PC-9 (cell line): ENCODE measurements at regions not wholly inside any gene's neighbourhood (a gene's known extent, or its start where the extent isn't known, plus 50 kb on each side); places are given as distances from the start of the nearest gene placed in this dataset.

ENCODE experiments used
- BruUV-seq: library from RNA; stranded (reverse); fragments of 400-500 nt; replicated peaks from 2 replicates; lab custom pipeline; 2021; lab: Mats Ljungman, UMichigan
- CTCF ChIA-PET: fragments of 300-600 bp; sonication (Branson Sonifier 250); formaldehyde crosslinking; loops from one replicate; lab custom pipeline; 2022; ENCODE audit warnings: antibody characterized with exemption; lab: Charles Lee
- POLR2A ChIA-PET: fragments of 300-600 bp; sonication (Branson Sonifier 250); formaldehyde crosslinking; loops from one replicate; lab custom pipeline; 2022; ENCODE audit warnings: antibody characterized with exemption; ENCODE audit not compliant: unreplicated experiment; lab: Charles Lee
- DNase-seq, 2 experiments: peaks; one replicate each; pipeline versions ENCODE4 v3.0.0 to v3.0.0-alpha.2; 2015 to 2022; ENCODE audit warnings: mixed read lengths in 1 of 2
- H2AFZ ChIP-seq: fragments of 200-600 bp; sonication (generic); 2 replicates; pipeline ENCODE4 v1.8.1; 2017; ENCODE audit warnings: antibody characterized with exemption
- H3F3A ChIP-seq: fragments of 200-600 bp; sonication (generic); 2 replicates; pipeline ENCODE4 v1.8.1; 2017; ENCODE audit warnings: antibody characterized with exemption, mild to moderate bottlenecking, low read depth; ENCODE audit not compliant: insufficient read depth
- H3K27ac ChIP-seq: fragments of 200-600 bp; sonication (generic); 2 replicates; pipeline ENCODE4 v1.6.1; 2016; ENCODE audit warnings: mixed run types
- H3K27me3 ChIP-seq: fragments of 200-600 bp; sonication (generic); 2 replicates; pipeline ENCODE4 v1.6.1; 2016; ENCODE audit warnings: low read depth, mixed run types; ENCODE audit not compliant: insufficient read depth
- H3K36me3 ChIP-seq: fragments of 200-600 bp; sonication (generic); 2 replicates; pipeline ENCODE4 v1.6.1; 2016; ENCODE audit warnings: low read depth, mixed run types
- H3K4me1 ChIP-seq: fragments of 200-600 bp; sonication (generic); replicated peaks from 2 replicates; pipeline ENCODE4 v1.6.1; 2016; ENCODE audit warnings: mixed run types; ENCODE audit not compliant: insufficient read depth
- H3K4me2 ChIP-seq: fragments of 200-600 bp; sonication (generic); 2 replicates; pipeline ENCODE4 v1.6.1; 2017; ENCODE audit warnings: mixed run types
- H3K4me3 ChIP-seq: fragments of 200-600 bp; sonication (generic); 2 replicates; pipeline ENCODE4 v1.6.1; 2016; ENCODE audit warnings: mixed run types
- H3K79me2 ChIP-seq: fragments of 200-600 bp; sonication (generic); 2 replicates; pipeline ENCODE4 v1.6.1; 2017; ENCODE audit warnings: low read depth, mixed run types
- H3K9me2 ChIP-seq: fragments of 200-600 bp; sonication (generic); 2 replicates; pipeline ENCODE4 v1.8.1; 2017; ENCODE audit warnings: mild to moderate bottlenecking; ENCODE audit not compliant: insufficient read depth
- H3K9me3 ChIP-seq: fragments of 200-600 bp; sonication (generic); 2 replicates; pipeline ENCODE4 v1.8.1; 2016; ENCODE audit warnings: low read depth; ENCODE audit not compliant: insufficient read depth
- H4K20me1 ChIP-seq: fragments of 200-600 bp; sonication (generic); 2 replicates; pipeline ENCODE4 v1.8.1; 2017; ENCODE audit not compliant: insufficient read depth
- CTCF ChIP-seq: fragments of 200-600 bp; sonication (generic); conservative IDR thresholded peaks from 2 replicates; pipeline ENCODE4 v1.6.1; 2017; ENCODE audit warnings: mixed run types, antibody characterized with exemption, mild to moderate bottlenecking, moderate library complexity
- EZH2 ChIP-seq: fragments of 200-600 bp; sonication (generic); IDR thresholded peaks from 2 replicates; pipeline ENCODE4 v1.8.0; 2017; ENCODE audit warnings: antibody characterized with exemption, low read depth
- intact Hi-C: fragments of 100-400 bp; cut with micrococcal nuclease; formaldehyde crosslinking; loops from one replicate; pipeline ENCODE4 v1.10.0; 2022; ENCODE audit not compliant: unreplicated experiment

GRCh38 chr6:114764866-114765265 lies 422.0 kb upstream of the HS3ST5 start:
- no peak overlapping the region for H2AFZ ChIP-seq
- BruUV-seq = no TSS peak
- DNase-seq = no peak
- ChIA-PET POLR2A (no interaction called here), CTCF (no interaction called here)
- TF ChIP-seq EZH2 (no peak), CTCF (no peak)
- H4K20me1 ChIP-seq = no peaks in the 10 kb centered on the region
- no peaks in the 10 kb centered on the region for H3K4me1 ChIP-seq
- H3K36me3 ChIP-seq = no peaks in the 10 kb centered on the region
- H3F3A ChIP-seq = no peaks in the 10 kb centered on the region
- peaks cover 5% of the 10 kb centered on the region; the same call in 1 of the 2 replicates for H3K9me2 ChIP-seq
- intact Hi-C loops = no loop called here
- no peak overlapping the region for H3K27ac ChIP-seq
- no peak overlapping the region for H3K4me3 ChIP-seq
- no peaks in the 10 kb centered on the region for H3K79me2 ChIP-seq
- no peaks in the 10 kb centered on the region for H3K27me3 ChIP-seq
- H3K9me3 ChIP-seq = no peaks in the 10 kb centered on the region
- no peak overlapping the region for H3K4me2 ChIP-seq

- Histone ChIP-seq H3K36me3 (no peaks in the 10 kb centered on the region), H3K4me1 (no peaks in the 10 kb centered on the region), H3K4me3 (no peak overlapping the region), H3K4me2 (no peak overlapping the region), H3K27me3 (no peaks in the 10 kb centered on the region), H3K79me2 (no peaks in the 10 kb centered on the region), H3K9me3 (no peaks in the 10 kb centered on the region), H3K9me2 (no peaks in the 10 kb centered on the region), H2AFZ (no peak overlapping the region), H3K27ac (no peak overlapping the region), H4K20me1 (no peaks in the 10 kb centered on the region), H3F3A (no peaks in the 10 kb centered on the region)
- BruUV-seq = no TSS peak
- TF ChIP-seq EZH2 (no peak), CTCF (no peak)
- ChIA-PET CTCF (no interaction called here), POLR2A (interaction anchor here (0.6 kb wide), 1 partner anchor 132 kb away, joined by 4 read pairs; no protein-coding TSS in a partner anchor)
- intact Hi-C loops = no loop called here
- no peak for DNase-seq
Observed at GRCh38 chr6:114762145-114762544, 419.3 kb upstream of the HS3ST5 start.

GRCh38 chr6:114747995-114748625 lies 405.3 kb upstream of the HS3ST5 start:
- CTCF ChIA-PET = interaction anchor here (0.7 kb wide), 1 partner anchor 796 kb away, joined by 4 read pairs; no protein-coding TSS in a partner anchor

More at GRCh38 chr6:114747995-114748625, 405.3 kb upstream of the HS3ST5 start:
- Histone ChIP-seq H3K9me3 (no peaks in the 10 kb centered on the region), H3F3A (no peaks in the 10 kb centered on the region), H3K9me2 (no peaks in the 10 kb centered on the region), H3K4me3 (no peak overlapping the region), H4K20me1 (no peaks in the 10 kb centered on the region), H3K27ac (no peak overlapping the region), H3K4me1 (no peaks in the 10 kb centered on the region), H2AFZ (no peak overlapping the region), H3K4me2 (no peak overlapping the region), H3K27me3 (no peaks in the 10 kb centered on the region), H3K79me2 (no peaks in the 10 kb centered on the region), H3K36me3 (no peaks in the 10 kb centered on the region)
- BruUV-seq = no TSS peak
- no peak for TF ChIP-seq EZH2
- peak; percentile 96 for TF ChIP-seq CTCF
- DNase-seq = peak; percentile 41 to 43
- POLR2A ChIA-PET = interaction anchor here (0.5 kb wide), 1 partner anchor 15 kb away, joined by 3 read pairs; no protein-coding TSS in a partner anchor
- intact Hi-C loops = loop anchor here (1.0 to 10.0 kb wide), 6 partner anchors 406 to 1349 kb away; partner anchors contain the start of gene HS3ST5
